OCI-M2 (cell line): ENCODE measurements at regions not wholly inside any gene's neighbourhood (a gene's known extent, or its start where the extent isn't known, plus 50 kb on each side); places are given as distances from the start of the nearest gene placed in this dataset.
"Not testable (repeated sequence)": the region's sequence is repeated elsewhere in the genome, so short reads cannot be mapped to it uniquely, and the experiment has no call there.

Experiments
- DNase-seq: peaks from one replicate; lab custom pipeline; 2025; ENCODE audit not compliant: unreplicated experiment; lab: John Stamatoyannopoulos, UW

DNA sequence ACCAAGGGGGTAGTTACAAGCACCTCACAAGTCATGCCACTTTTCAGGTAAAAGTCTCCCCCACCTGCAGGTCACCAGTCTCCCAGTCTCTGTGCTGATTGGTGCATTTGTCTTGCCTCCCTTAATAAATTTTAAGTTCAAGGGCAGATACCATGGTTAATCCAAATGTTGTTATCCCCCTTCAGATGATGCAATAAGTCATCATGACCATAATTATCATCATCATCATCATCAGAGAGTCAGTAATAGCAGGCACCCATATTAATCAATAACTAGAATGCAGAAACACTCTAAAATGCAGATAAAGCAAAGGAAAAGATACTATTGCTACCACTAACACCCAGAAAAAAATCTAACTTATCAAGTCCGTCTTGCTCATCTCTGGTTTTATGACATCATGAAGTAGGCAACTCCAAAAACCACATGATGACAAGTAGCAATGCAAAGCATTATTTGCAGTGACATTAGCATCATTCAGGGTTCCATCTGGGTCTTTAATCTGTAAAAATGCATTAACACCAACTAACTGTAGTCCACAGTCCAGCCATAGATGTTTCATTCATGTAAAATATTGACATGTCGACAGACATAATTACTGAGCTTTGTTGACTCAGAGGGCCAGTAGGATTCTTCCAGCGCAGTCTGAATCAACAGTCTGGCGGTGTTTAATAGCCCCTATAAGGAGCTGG lies 492.0 kb upstream of the RUNX1 start:
- no peak for DNase-seq

DNA sequence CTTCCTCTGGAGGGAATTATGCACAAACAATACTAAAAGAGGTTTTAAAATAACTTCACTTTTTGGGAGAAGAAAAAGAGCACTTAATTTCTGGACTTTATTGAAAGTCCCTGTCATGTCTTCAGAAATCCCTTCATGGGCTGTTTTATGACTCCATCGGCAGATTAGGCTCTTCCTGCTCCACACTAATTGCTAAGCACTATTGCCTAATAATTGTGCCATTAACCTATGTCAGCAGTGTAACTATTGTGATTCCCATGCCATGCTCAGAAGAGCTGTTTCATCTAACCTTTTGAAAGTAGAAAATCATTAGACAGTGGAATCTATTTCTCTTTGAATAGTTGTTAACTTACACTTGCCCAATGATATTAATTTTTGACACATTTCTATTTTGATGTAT lies 489.3 kb upstream of the RUNX1 start:
- DNase-seq, result no peak

DNA sequence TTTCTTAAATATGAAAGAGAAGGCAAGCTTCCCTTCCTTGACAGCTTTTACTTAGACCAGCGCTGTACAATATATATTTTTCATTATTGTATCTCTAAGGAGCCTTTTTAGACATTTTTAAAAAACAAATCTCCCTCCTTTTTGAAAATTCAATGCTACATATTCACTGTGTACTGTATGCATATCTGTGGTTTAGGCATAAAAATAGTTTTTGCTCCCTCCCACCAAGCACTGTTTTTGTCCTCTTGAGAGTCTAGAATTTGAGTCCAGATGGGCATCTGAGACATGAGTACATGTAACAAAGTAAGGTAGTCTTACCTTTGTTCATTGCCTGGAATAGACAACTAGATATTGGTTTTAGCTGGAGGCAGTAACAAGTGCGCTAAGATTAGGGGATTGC lies 488.5 kb upstream of the RUNX1 start:
- no peak for DNase-seq

DNA sequence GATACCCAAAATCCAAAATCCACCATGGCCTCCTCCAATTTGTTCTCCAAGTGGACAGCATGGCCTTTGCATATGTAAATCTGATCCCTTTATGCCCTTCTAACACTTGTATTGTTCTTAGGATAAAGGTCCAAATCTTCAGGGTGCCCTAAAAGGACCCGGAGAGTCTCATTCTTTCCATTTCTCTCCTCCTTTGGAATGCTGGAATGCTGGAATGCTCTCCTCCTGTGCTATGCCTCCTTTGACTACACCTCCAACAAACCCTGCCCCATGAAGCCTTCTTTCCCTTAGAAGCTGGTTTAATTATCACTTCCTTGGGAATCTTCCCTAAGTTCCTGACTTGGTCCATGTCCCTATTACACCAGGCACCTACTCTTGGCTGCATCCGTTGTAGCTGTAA lies 484.8 kb upstream of the RUNX1 start:
- DNase-seq, result no peak

GRCh38 chr21:35530766-35531165 lies 481.7 kb upstream of the RUNX1 start:
- no peak for DNase-seq

DNA sequence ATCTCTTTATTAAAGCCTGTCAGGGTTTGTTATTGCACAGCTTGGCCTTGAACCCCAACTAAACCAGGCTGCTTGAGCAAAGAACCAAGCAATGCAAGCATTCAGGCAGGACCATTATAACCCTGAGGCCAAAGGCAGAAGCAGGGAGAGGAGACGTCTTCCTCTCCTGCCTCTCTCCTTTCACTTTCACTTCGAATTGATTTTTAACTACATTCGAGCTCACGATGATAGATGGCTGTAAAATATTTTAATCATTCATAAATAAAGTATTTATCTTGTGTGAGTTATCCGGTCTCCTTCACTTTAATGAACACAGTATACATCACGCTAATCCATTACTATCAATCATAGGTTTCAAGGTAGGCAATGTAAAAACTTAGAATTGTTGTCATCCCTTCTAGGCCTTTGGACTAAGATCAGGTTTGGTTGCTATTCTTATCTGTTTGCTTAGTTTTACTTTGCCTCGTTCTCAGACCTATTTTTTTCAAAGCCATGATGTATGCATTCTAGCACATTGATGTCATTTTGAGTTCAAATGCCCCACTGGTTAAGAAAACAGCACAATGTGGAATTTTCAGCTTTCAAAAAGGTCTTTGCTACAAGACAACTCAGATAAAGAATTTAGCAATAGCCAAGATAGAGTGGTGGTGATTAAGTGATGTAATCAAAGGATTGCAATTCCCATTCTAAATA lies 480.2 kb upstream of the RUNX1 start:
- no peak for DNase-seq

DNA sequence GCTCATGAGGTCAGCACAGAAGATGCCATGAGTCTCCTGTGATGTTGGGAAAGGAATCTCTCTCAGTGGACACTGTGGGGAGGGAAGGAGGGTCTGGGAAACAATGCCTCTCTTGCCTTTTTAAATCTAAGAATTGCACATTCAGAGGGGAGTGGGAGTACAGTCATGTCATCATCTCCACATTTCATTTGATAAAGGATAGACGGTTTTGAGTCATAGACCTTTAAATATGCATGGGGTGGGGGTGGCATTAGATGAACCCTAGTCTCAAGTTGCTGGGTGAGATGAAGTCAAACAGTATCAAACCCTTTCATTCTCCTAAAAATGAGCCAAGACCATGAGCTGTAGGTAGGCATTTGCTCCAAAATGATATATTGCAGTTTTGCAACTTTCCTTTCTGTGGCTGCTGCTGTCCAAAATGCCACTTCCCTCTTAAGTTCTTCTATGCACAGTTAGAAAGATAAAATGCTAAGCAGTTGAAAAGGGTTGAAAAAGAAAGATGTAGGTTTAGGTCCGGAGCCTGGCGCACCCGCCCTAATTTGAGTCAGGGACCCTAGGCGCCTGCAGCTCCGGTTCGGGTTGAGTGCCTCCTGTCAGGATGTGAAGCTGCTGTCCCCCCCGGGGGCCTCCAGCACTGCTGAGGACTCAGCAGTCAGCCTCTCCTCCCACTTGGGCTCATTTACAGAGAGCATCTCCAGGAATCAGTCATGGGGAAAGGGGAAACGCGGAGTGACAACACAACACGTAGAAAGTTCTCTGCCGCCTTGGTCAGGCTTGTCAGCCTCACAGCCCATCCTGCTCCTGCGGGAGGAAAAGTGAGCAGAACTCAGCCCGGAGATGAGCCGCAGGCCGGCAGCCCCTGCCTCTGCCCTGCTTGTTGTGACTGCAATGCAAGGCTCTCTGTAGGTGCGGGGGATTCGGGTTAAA lies 479.3 kb upstream of the RUNX1 start:
- no peak for DNase-seq

GRCh38 chr21:35527358-35527757 lies 478.3 kb upstream of the RUNX1 start:
- DNase-seq, result no peak

GRCh38 chr21:35525443-35525842 lies 476.3 kb upstream of the RUNX1 start:
- DNase-seq, result no peak

- DNase-seq, result no peak
Measured at GRCh38 chr21:35521852-35522505, 472.9 kb upstream of the RUNX1 start.

GRCh38 chr21:35521293-35521692 lies 472.2 kb upstream of the RUNX1 start:
- DNase-seq, result no peak

DNA sequence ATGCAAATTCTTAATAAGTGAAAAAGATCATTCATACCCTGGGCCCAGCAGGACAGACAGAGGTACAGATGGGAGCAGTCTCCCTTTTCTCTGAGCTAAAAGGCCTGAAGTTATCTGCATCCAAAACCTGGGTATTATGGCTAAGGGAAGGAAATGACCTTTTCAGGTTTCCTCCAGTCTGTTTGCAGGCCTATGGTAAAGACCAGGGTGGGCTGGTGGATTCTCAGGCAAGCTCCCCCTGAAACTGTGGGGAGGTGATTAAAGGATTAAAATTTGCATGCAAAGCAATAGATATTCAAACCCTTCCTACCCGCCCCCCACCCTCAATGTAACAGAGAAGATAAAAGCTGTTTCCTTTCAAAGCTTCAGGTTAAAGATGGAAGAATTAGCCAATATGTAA lies 471.8 kb upstream of the RUNX1 start:
- DNase-seq, result no peak

DNA sequence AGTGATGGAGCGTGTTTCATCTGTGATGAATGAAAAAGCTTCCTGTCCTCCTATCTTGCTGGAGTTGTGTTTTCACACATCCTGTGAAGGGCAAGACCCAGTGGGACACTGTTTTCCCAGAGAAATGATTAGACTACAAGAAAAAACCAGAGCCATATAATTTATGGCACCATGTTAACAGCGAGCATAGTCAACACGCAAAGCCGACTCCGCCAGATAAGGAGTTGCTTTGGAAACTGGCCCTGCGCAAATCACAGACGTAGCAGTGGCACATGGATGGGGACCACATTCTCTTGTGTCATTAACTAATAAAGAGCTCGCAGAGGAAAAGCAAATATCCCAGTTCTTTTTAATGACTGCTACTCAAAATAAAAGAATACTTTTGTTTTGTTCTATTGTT lies 471.2 kb upstream of the RUNX1 start:
- no peak for DNase-seq

GRCh38 chr21:35517865-35518264 lies 468.8 kb upstream of the RUNX1 start:
- DNase-seq, result no peak

GRCh38 chr21:35516292-35516691 lies 467.2 kb upstream of the RUNX1 start:
- DNase-seq, result not testable (repeated sequence)

GRCh38 chr21:35512346-35512745 lies 463.2 kb upstream of the RUNX1 start:
- DNase-seq, result no peak

DNA sequence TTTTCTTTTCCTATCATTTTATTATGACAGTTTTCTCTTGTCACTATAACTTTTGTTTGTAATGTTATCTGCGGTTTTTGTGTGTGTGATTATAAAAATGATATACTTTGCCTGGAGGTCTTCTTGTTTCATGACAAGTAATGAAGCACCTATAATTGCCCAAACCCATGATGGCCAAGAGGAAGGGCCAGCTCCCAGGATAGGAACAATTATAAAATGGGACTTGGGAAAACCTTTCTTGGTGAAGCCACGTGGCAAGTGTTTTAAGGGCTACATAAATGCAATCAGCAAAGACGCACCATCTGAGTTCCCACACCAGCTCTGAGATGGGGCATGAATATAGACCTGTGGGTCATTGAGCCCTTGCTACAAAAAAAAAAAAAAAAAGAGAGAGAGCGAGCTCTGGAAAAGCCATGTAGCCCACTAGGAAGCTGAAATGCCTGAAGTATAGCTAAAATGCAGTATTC lies 462.6 kb upstream of the RUNX1 start:
- DNase-seq, result no peak

DNA sequence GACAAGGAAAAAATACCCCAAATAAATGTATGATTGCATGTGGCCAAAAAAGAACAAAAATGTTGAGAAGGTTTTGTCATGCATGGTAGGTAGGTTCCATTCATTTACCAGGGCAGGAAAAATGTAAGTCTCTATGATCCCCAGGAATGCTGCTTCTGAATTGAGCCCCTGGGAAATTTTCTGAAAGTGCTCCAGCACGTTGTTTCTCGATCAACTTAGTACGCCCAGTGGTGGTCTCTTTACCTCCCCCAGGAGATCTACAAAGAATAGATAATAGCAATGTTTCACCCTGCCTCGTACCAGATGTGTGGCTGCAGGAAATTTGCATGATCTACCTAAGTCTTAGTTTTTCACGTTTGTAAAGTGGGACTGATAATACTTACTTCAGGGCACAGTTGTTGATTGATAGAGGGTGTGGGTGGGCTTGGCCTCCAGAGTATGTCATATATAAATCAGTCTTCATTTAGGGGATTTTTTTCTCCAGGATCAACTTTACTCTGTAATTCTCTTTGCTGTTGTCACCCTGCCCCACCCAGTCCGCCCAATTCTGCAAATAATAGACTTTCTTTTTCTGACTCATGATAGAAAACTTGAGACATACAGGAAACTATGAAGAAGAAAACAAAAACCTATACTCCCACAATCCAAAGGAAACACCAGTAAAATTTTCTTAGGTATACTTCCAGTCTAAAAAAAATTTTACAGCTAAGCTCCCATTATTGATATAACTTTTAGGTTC lies 462.0 kb upstream of the RUNX1 start:
- no peak for DNase-seq

DNA sequence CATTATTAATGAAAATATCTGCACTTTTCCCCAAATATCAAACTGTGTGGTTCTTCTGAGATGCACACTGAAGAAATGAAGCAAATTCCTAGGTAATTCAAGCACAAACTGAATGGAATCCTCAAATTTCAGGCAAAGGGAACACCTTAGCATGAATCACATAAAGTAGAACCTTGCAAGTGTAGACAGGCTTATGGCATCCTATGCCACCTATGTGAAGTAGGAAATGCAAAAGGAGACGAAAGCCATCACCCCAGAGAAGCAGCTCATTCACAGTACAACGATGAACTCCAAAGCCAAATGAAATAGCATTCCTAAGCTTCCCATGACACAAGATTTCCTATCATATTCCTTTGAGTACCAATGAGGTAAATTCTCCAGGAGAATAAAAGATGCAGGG lies 461.2 kb upstream of the RUNX1 start:
- no peak for DNase-seq

DNA sequence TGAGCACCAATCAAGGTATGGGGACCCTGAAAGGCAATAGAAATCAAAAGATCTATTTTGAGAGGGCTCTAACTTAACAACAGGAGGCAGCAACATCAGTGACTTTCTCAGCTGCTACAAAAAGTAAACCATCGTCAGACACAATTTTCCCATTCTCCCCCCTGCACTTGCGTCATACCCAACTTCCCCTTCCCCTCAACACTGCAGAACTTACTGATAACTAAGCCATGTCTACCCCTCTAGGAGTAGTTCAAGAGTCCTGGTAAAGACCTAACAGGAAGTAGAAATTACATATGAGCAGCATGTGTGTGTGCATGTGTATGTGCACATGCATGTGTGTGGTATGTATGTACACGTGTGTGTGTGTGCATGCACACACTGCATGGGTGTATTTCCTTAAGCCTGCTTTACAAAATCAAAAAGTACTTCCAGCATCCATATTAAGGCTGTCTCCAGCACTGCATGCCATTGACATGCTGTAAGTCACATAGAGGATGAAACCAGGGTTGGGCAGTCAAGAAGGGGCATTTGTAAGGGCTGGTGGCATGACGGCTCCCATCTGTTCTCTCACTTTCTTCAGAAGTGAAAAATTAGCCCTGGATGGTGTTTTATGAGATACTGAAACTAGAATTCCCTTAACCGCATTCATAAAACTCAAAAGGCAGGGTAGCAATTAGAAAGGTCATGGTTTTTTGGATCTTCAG lies 460.1 kb upstream of the RUNX1 start:
- DNase-seq, result no peak
